Left ventricle myocardium inferior (tissue), 1 donor: ENCODE measurements at regions not wholly inside any gene's neighbourhood (a gene's known extent, or its start where the extent isn't known, plus 50 kb on each side); places are given as distances from the start of the nearest gene placed in this dataset.
A peak's percentile ranks its signal among the peaks of the same experiment; 100 is the strongest.

Experiments
- DNase-seq: peaks from one replicate; pipeline ENCODE4 v3.0.0-alpha.2; 2020
- H3K27ac ChIP-seq: fragments of 200-600 bp; replicated peaks from 2 replicates; pipeline ENCODE4 v1.8.0; 2021
- H3K27me3 ChIP-seq: fragments of 200-600 bp; 2 replicates; pipeline ENCODE4 v1.8.0; 2021; ENCODE audit warnings: low read depth
- H3K36me3 ChIP-seq: fragments of 200-600 bp; 2 replicates; pipeline ENCODE4 v1.8.0; 2021
- H3K4me1 ChIP-seq: fragments of 200-600 bp; 2 replicates; pipeline ENCODE4 v1.8.0; 2021
- H3K4me3 ChIP-seq: fragments of 200-600 bp; 2 replicates; pipeline ENCODE4 v1.8.0; 2021; ENCODE audit warnings: mild to moderate bottlenecking, moderate library complexity
- H3K9me3 ChIP-seq: fragments of 200-600 bp; replicated peaks from 2 replicates; pipeline ENCODE4 v1.8.0; 2021
- CTCF ChIP-seq: fragments of 200-600 bp; IDR thresholded peaks from 2 replicates; pipeline ENCODE4 v1.8.0; 2021; ENCODE audit warnings: antibody characterized with exemption, mild to moderate bottlenecking, borderline replicate concordance
- intact Hi-C: fragments of 100-400 bp; cut with micrococcal nuclease; formaldehyde crosslinking; loops from one replicate; pipeline ENCODE4 v1.11.0; 2022
- donor health status: DM: no; HTN: yes; CAD: no; lungs with severe emphysema.

- intact Hi-C loops, result no loop called here
Measured at GRCh38 chr6:44044940-44045671, 82.1 kb downstream of the MRPL14 start.

GRCh38 chr6:44044154-44044539, 83.1 kb downstream of the MRPL14 start:
- H3K4me3 ChIP-seq, result no peak overlapping the region
- peak overlapping the region; percentile 43 for H3K27ac ChIP-seq
- no peaks in the 10 kb centered on the region for H3K27me3 ChIP-seq
- no peaks in the 10 kb centered on the region for H3K9me3 ChIP-seq
- TF ChIP-seq CTCF, result no peak
- DNase-seq, result no peak
- H3K4me1 ChIP-seq, result peaks cover 51% of the 10 kb centered on the region
- H3K36me3 ChIP-seq, result no peaks in the 10 kb centered on the region
- intact Hi-C loops, result no loop called here

More at GRCh38 chr6:44044940-44045671, 82.1 kb downstream of the MRPL14 start:
- no peak overlapping the region for H3K4me3 ChIP-seq
- H3K36me3 ChIP-seq, result no peaks in the 10 kb centered on the region
- H3K9me3 ChIP-seq, result no peaks in the 10 kb centered on the region
- DNase-seq, result no peak
- H3K27ac ChIP-seq, result peak overlapping the region; percentile 52
- no peak for TF ChIP-seq CTCF
- no peaks in the 10 kb centered on the region for H3K27me3 ChIP-seq
- peaks cover 61% of the 10 kb centered on the region for H3K4me1 ChIP-seq

- H3K27ac ChIP-seq, result peak overlapping the region; percentile 43
- H3K4me3 ChIP-seq, result no peak overlapping the region
- intact Hi-C loops, result no loop called here
- no peaks in the 10 kb centered on the region for H3K27me3 ChIP-seq
- TF ChIP-seq CTCF, result no peak
- no peaks in the 10 kb centered on the region for H3K36me3 ChIP-seq
- H3K9me3 ChIP-seq, result no peaks in the 10 kb centered on the region
- DNase-seq, result peak; percentile 42
- peaks cover 46% of the 10 kb centered on the region for H3K4me1 ChIP-seq
Measured at GRCh38 chr6:44043479-44044153, 83.6 kb downstream of the MRPL14 start.

GRCh38 chr6:44042989-44043478, 84.2 kb downstream of the MRPL14 start:
- TF ChIP-seq CTCF, result no peak
- DNase-seq, result no peak
- Histone ChIP-seq H3K27me3 (no peaks in the 10 kb centered on the region), H3K9me3 (no peaks in the 10 kb centered on the region), H3K4me1 (peaks cover 40% of the 10 kb centered on the region), H3K27ac (peak overlapping the region; percentile 43), H3K4me3 (no peak overlapping the region), H3K36me3 (no peaks in the 10 kb centered on the region)
- intact Hi-C loops, result no loop called here

GRCh38 chr6:44042261-44042988, 84.8 kb downstream of the MRPL14 start:
- Histone ChIP-seq H3K4me3 (no peak overlapping the region), H3K4me1 (peaks cover 39% of the 10 kb centered on the region), H3K9me3 (no peaks in the 10 kb centered on the region), H3K36me3 (no peaks in the 10 kb centered on the region), H3K27ac (peak overlapping the region; percentile 43), H3K27me3 (no peaks in the 10 kb centered on the region)
- no peak for TF ChIP-seq CTCF
- intact Hi-C loops, result no loop called here
- DNase-seq, result no peak
